DMS79 treated with DMSO at 0.1 percent for 48 hours (cell line): ENCODE measurements at regions not wholly inside any gene's neighbourhood (a gene's known extent, or its start where the extent isn't known, plus 50 kb on each side); places are given as distances from the start of the nearest gene placed in this dataset.

Experiments
- DNase-seq: peaks from one replicate; lab custom pipeline; 2025; lab: John Stamatoyannopoulos, UW

DNA sequence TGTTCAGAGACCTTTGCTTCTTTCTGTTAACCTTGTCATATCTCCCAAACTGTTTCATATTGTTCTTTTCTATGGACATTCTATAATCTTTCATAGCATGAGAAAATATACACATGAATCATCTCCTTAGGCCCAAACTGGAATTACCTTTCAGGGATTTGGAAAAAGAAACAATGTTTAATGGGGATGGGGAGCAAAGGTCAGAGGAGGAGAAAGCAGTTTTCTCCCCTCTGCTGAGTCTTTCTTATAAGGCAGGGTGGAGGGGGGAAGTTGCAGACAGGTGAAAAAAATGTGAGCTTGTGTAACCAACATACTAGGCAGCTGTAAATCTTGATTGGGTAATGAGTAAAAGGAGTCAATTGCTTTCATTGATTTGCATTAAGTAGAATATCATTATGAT, 164.1 kb downstream of the BRINP2 start:
- no peak for DNase-seq

DNA sequence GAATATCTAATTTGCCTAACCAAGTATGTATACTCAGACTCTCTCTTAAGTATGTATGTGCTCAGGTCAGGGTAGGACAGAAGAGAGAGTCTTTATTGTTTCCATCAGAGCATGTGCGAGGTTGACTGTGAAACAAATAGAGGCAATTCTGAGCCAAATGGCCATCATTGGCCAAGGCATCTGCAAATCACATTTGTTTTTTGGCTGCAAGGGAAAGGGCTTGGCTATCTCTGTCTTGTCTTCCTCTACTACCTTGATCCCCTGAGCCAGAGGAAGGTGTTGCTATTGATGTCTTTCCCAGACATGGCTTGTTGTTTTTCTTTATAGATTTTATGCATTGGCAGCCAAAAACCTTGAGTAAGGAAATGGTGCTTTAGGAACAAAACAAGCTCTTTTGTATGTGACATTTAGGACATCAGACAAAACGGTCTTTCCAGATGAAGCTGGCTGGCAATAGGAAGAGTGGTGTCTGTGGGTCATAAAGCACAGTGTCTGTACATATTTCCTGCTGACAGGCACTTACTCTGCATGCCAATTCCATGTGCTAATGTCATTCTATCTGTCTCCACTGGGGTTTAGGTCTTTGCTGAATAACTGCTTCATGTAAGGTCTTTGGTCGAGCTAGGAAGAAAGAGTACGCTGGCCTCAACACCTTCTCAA, 163.3 kb downstream of the BRINP2 start:
- DNase-seq: no peak
